LNCaP clone FGC (cell line): ENCODE measurements at regions not wholly inside any gene's neighbourhood (a gene's known extent, or its start where the extent isn't known, plus 50 kb on each side); places are given as distances from the start of the nearest gene placed in this dataset.

Experiments used
- DNase-seq: peaks from one replicate; pipeline ENCODE4 v3.0.0-alpha.2; 2011; ENCODE audit warnings: low read depth
- H3K4me3 ChIP-seq: 2 replicates; pipeline ENCODE4 v1.5.1; 2011; ENCODE audit warnings: mild to moderate bottlenecking, low read depth, low read length, control low read depth
- TF ChIP-seq, protein P1 (sequence below): IDR thresholded peaks from 2 replicates; pipeline ENCODE4 v1.5.1; 2012; ENCODE audit warnings: mild to moderate bottlenecking; ENCODE audit not compliant: control insufficient read depth, insufficient read depth; ENCODE audit errors: extremely low read depth

GRCh38 chr12:92558806-92559205 lies 144.0 kb upstream of the PLEKHG7 start:
- no peak overlapping the region for H3K4me3 ChIP-seq
- TF ChIP-seq, protein P1, sequence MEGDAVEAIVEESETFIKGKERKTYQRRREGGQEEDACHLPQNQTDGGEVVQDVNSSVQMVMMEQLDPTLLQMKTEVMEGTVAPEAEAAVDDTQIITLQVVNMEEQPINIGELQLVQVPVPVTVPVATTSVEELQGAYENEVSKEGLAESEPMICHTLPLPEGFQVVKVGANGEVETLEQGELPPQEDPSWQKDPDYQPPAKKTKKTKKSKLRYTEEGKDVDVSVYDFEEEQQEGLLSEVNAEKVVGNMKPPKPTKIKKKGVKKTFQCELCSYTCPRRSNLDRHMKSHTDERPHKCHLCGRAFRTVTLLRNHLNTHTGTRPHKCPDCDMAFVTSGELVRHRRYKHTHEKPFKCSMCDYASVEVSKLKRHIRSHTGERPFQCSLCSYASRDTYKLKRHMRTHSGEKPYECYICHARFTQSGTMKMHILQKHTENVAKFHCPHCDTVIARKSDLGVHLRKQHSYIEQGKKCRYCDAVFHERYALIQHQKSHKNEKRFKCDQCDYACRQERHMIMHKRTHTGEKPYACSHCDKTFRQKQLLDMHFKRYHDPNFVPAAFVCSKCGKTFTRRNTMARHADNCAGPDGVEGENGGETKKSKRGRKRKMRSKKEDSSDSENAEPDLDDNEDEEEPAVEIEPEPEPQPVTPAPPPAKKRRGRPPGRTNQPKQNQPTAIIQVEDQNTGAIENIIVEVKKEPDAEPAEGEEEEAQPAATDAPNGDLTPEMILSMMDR = no peak
- DNase-seq = no peak

DNA sequence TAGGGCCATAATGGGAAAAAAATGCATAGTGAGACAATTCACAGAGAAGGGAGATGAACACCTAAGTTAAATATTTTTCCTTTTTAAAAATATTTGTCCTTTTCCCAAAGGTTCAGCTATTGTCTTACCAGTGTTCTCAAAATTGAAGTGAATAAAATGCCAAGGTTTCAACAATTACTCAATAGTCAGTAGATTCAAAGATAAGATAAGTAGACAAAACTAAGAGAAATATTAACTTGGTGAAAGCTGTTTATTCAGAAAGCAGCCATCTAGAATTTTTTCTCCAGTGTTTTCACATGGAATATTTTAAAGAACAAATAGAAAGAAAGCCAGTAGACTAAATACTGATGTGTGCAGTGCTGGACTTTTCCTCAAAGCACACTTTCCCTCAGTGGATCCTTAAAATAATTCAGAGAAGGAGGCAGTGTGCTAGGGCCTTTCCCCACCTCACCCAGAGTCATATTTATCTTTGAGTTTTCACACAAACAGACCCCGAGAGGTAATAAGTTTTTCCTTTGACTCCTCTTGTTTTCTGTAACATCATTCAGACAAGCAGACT lies 144.5 kb upstream of the PLEKHG7 start:
- H3K4me3 ChIP-seq = no peak overlapping the region
- TF ChIP-seq, protein P1 = no peak
- DNase-seq = no peak

GRCh38 chr12:92557422-92557724 lies 145.4 kb upstream of the PLEKHG7 start:
- no peak for DNase-seq
- no peak overlapping the region for H3K4me3 ChIP-seq
- TF ChIP-seq, protein P1 = no peak

DNA sequence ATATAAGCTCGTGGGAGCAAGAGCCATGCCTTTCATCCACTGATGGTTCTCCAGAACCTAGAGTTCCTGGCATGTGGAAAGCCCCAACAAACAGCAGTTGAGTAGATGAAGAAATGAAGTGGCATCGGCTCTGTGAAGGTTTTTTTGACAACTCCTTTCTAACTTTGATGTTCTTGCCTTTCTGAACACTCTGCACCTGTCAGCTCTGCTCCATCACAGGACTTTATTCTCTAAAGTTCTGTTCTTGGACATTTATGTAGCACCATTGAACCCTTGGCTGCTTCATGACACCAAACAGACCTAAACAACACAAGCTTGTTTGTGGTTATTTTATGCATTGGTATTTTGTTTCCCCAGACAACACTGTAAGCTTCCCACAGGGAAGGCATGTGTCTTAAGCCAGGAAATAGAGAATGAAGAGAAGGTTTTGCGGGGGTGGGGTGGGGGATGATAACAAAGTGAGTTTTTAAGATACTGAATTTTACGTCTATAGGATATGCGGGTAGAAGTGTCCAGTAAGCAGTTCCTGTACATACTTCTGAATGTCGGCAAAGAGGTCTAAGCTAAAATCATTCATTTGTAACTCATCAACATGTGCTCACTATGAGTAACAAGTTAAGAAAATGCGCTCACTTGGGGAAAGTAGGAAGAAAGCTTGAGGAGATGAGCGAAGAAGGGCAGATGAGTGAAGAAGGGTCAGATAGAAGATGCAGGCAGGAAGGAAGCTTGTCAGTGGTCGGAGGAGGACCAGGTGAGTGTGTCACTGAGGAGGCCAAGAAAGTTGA lies 146.0 kb upstream of the PLEKHG7 start:
- no peak for DNase-seq
- H3K4me3 ChIP-seq = no peak overlapping the region
- TF ChIP-seq, protein P1 = no peak

DNA sequence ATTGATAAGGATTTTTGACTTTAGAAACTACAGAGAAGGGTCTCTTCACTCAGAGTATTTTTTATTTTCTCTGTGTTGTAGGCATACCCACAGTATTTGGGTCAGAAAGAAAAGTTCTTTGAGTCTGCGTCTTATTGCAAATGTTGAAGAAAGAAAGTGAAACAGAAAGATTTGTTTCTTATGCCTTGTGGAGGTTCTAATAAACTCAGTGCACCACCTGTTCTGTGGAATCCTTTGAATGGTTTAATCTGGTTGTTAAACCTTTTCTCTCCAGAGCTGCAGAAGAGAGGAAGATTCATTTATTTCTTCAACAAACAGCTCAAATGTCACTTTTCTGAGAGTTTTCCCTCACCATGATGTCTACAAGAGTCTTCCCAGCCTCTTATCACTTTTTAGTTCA lies 146.6 kb upstream of the PLEKHG7 start:
- no peak for DNase-seq
- TF ChIP-seq, protein P1 = no peak
- H3K4me3 ChIP-seq = no peak overlapping the region

DNA sequence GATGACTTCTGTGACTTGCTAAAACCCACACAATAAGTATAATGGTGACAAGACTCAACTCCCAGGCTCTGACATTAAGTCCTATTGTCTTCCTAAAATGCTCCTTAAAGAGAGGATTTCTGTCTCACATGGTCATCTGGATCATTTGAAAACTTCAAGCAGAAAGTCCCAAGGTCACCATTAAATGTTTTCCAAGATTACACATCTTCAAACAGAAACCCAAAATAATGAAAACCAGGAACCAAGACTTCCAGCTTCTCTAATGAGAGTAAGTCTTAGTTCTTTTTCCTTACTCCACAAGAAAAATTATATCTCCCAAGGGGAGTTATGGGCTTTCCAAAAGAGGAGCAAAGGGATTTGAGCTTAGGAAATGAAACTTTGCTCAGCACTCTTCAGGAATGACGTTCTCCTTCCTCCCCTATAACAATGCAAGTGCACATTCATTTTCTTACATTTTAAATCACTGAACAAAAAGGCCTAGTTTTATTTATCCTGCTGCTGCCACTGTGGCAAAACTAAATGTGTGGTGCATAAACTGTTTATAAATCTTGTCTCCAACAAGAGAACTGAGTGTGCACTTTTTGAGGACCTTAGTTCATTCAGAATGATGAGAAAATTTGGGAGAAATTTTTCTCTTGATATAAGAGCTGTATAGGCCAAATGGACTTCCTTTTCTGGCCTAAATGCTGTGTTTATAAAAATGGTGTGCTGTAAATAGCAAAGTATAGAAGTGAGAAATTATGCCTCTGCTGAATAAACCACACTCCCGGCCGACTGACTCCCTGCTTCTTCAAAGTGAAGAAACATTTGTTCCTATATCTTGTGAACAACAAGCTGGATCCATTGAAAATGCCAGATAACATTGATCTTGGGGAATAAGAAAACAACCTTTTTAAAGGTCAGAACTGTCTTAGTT lies 148.4 kb upstream of the PLEKHG7 start:
- no peak for DNase-seq
- H3K4me3 ChIP-seq = no peak overlapping the region
- TF ChIP-seq, protein P1 = no peak
